ENCODE measurements at regions not wholly inside any gene's neighbourhood (a gene's known extent, or its start where the extent isn't known, plus 50 kb on each side); places are given as distances from the start of the nearest gene placed in this dataset.
"Not testable (repeated sequence)": the region's sequence is repeated elsewhere in the genome, so short reads cannot be mapped to it uniquely, and the experiment has no call there.

DNA sequence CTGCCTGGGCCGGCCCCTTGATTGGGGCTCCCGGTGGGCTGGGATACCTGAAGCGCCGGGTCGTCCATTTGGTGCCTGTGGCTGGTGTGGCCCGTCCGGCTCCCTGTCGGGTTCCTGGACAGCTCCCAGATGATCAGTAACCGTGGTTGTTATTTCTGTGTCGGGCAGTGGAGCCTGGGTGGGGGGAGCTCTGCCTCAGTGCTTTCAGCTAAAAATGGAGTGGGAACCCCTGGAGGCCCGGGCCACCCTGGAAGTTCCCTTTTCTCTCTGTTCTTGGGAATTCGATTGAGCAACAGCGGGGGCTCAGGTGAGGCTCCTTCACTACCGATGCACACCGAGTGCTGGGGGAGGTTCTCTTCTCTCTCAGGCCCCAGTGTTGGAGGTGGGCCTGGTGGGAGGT is 197.4 kb downstream of the TMEM121 start:
- TF ChIP-seq, protein P1, sequence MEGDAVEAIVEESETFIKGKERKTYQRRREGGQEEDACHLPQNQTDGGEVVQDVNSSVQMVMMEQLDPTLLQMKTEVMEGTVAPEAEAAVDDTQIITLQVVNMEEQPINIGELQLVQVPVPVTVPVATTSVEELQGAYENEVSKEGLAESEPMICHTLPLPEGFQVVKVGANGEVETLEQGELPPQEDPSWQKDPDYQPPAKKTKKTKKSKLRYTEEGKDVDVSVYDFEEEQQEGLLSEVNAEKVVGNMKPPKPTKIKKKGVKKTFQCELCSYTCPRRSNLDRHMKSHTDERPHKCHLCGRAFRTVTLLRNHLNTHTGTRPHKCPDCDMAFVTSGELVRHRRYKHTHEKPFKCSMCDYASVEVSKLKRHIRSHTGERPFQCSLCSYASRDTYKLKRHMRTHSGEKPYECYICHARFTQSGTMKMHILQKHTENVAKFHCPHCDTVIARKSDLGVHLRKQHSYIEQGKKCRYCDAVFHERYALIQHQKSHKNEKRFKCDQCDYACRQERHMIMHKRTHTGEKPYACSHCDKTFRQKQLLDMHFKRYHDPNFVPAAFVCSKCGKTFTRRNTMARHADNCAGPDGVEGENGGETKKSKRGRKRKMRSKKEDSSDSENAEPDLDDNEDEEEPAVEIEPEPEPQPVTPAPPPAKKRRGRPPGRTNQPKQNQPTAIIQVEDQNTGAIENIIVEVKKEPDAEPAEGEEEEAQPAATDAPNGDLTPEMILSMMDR (IDR thresholded peaks at IDR 0.05) = not testable (repeated sequence)
- not testable (repeated sequence) for TF ChIP-seq POLR2A (IDR thresholded peaks at IDR 0.05)

All from body of pancreas (tissue), 4 donors.